Natural killer cell (primary cell): ENCODE measurements at regions not wholly inside any gene's neighbourhood (a gene's known extent, or its start where the extent isn't known, plus 50 kb on each side); places are given as distances from the start of the nearest gene placed in this dataset.

Experiments used
- ATAC-seq, 3 donors: fragments of 150-1000 bp in 2 of 3; fragments of 200-7000 bp in 1 of 3; cut with Tn5 transposase; 1 replicate in 1 of 3; 2 replicates in 2 of 3; pipeline ENCODE4 v1.10.0; 2021; ENCODE audit warnings: mild to moderate bottlenecking in 2 of 3, moderate library complexity in 2 of 3
- DNase-seq, 2 donors: peaks; one replicate each; pipeline versions ENCODE4 v3.0.0 to v3.0.0-alpha.2; 2013 to 2021; ENCODE audit warnings: mixed read lengths in 1 of 2
- H3K27ac ChIP-seq: one replicate; pipeline ENCODE4 v1.5.1; 2013; ENCODE audit warnings: mild to moderate bottlenecking, low read length
- H3K27me3 ChIP-seq: one replicate; pipeline ENCODE4 v1.6.1; 2013; ENCODE audit warnings: low read length; ENCODE audit not compliant: control insufficient read depth, insufficient read depth
- H3K36me3 ChIP-seq: one replicate; pipeline ENCODE4 v1.6.1; 2013; ENCODE audit warnings: low read length; ENCODE audit not compliant: control insufficient read depth, insufficient read depth
- H3K4me1 ChIP-seq: one replicate; pipeline ENCODE4 v1.6.1; 2013; ENCODE audit warnings: low read length; ENCODE audit not compliant: control insufficient read depth, insufficient read depth
- H3K4me3 ChIP-seq: one replicate; pipeline ENCODE4 v1.5.1; 2013; ENCODE audit warnings: low read length
- H3K9me3 ChIP-seq: one replicate; pipeline ENCODE4 v1.6.1; 2013; ENCODE audit warnings: low read length; ENCODE audit not compliant: control insufficient read depth, insufficient read depth
- H3K27ac Mint-ChIP-seq, 2 donors: one replicate each; pipeline ENCODE4 v1.8.0; 2022; ENCODE audit warnings: mild to moderate bottlenecking in 2 of 2, mixed read lengths in 2 of 2, moderate library complexity in 1 of 2
- H3K27me3 Mint-ChIP-seq, 2 donors: one replicate each; pipeline ENCODE4 v1.8.0; 2022; ENCODE audit warnings: low read depth in 2 of 2, mixed read lengths in 2 of 2
- H3K36me3 Mint-ChIP-seq: one replicate; pipeline ENCODE4 v1.8.0; 2022; ENCODE audit warnings: mixed read lengths
- H3K4me1 Mint-ChIP-seq, 2 donors: one replicate each; pipeline ENCODE4 v1.8.0; 2022; ENCODE audit warnings: mixed read lengths in 2 of 2
- H3K4me3 Mint-ChIP-seq: one replicate; pipeline ENCODE4 v1.8.0; 2022; ENCODE audit warnings: mild to moderate bottlenecking, moderate library complexity, mixed read lengths
- H3K9me3 Mint-ChIP-seq, 2 donors: one replicate each; pipeline ENCODE4 v1.8.0; 2022; ENCODE audit warnings: mixed read lengths in 2 of 2
- WGBS: methylation state at CpG from one replicate; pipeline ENCODE4 v1.1.7; 2013; ENCODE audit warnings: missing lambda C conversion rate; ENCODE audit not compliant: insufficient coverage; 5-methylcytosine and 5-hydroxymethylcytosine counted together
- intact Hi-C: fragments of 100-400 bp; cut with micrococcal nuclease; formaldehyde crosslinking; loops from one replicate; pipeline ENCODE4 v1.14.2; 2022
- TF ChIP-seq, protein P1 (sequence below): fragments of 200-600 bp; IDR thresholded peaks from one replicate; pipeline ENCODE4 v1.8.0; 2022; ENCODE audit warnings: antibody characterized with exemption

DNA sequence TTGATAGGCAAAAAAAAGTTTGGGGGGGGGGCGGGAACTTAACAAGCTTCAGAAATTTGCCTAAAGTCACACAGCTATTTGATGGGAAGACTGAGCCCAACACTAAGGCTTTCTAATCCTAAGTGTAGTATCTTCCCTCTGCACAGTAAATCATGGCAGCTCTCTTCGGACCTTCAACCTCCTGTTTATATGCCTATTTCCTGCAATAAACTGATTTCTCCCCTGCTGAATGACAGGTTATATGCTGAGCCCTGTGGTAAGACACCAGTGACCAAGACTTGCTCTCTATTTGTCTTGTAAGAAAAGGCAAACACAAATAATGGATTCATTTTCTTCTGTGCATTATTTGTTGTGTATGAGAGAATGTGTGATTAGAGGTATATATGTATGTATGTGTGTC is 355.8 kb upstream of the ARRDC4 start:
- ATAC-seq = no peak
- Mint-ChIP-seq H3K36me3 (no peaks in the 10 kb centered on the region), H3K27ac (no peak overlapping the region), H3K27me3 (no peaks in the 10 kb centered on the region), H3K4me3 (no peak overlapping the region), H3K9me3 (peaks cover 0 to 6% of the 10 kb centered on the region in 2 donors), H3K4me1 (no peaks in the 10 kb centered on the region)
- Histone ChIP-seq H3K4me1 (no peaks in the 10 kb centered on the region), H3K36me3 (no peaks in the 10 kb centered on the region), H3K9me3 (peaks cover 20% of the 10 kb centered on the region), H3K27me3 (no peaks in the 10 kb centered on the region), H3K4me3 (no peak overlapping the region), H3K27ac (no peak overlapping the region)
- no peak for DNase-seq
- WGBS = 35% methylated on average over 2 of the region's 2 CpGs
- intact Hi-C loops = no loop called here
- TF ChIP-seq, protein P1, sequence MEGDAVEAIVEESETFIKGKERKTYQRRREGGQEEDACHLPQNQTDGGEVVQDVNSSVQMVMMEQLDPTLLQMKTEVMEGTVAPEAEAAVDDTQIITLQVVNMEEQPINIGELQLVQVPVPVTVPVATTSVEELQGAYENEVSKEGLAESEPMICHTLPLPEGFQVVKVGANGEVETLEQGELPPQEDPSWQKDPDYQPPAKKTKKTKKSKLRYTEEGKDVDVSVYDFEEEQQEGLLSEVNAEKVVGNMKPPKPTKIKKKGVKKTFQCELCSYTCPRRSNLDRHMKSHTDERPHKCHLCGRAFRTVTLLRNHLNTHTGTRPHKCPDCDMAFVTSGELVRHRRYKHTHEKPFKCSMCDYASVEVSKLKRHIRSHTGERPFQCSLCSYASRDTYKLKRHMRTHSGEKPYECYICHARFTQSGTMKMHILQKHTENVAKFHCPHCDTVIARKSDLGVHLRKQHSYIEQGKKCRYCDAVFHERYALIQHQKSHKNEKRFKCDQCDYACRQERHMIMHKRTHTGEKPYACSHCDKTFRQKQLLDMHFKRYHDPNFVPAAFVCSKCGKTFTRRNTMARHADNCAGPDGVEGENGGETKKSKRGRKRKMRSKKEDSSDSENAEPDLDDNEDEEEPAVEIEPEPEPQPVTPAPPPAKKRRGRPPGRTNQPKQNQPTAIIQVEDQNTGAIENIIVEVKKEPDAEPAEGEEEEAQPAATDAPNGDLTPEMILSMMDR = no peak

DNA sequence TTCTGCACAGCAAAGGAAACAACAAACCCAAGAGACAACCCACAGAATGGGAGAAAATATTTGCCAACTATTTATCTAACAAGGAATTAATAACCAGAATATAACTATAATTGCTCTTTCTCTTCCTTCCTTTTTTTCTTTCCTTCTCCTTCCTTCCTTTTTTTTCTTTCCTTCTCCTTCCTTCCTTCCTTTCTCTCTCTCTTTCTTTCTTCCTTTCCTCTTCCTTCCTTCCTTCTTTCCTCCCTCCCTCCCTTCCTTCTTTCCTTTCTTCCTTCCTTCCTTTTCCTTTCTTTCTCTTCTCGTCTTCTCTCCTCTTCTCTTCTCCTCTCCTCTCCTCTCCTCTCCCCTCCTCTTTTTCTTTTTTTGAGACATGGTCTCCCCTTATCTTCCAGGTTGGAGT is 345.4 kb upstream of the ARRDC4 start:
- Histone ChIP-seq H3K27ac (no peak overlapping the region), H3K36me3 (no peaks in the 10 kb centered on the region), H3K9me3 (no peaks in the 10 kb centered on the region), H3K4me1 (no peaks in the 10 kb centered on the region), H3K27me3 (no peaks in the 10 kb centered on the region), H3K4me3 (no peak overlapping the region)
- no peak for ATAC-seq
- intact Hi-C loops = no loop called here
- DNase-seq = no peak
- H3K36me3 Mint-ChIP-seq = peaks cover 7% of the 10 kb centered on the region
- peaks cover 4 to 19% of the 10 kb centered on the region in 2 donors for H3K9me3 Mint-ChIP-seq
- no peak overlapping the region for H3K4me3 Mint-ChIP-seq
- 76% methylated on average over 1 of the region's 1 CpG for WGBS
- no peaks in the 10 kb centered on the region for H3K27me3 Mint-ChIP-seq
- no peaks in the 10 kb centered on the region for H3K4me1 Mint-ChIP-seq
- TF ChIP-seq, protein P1 = no peak
- no peak overlapping the region for H3K27ac Mint-ChIP-seq

DNA sequence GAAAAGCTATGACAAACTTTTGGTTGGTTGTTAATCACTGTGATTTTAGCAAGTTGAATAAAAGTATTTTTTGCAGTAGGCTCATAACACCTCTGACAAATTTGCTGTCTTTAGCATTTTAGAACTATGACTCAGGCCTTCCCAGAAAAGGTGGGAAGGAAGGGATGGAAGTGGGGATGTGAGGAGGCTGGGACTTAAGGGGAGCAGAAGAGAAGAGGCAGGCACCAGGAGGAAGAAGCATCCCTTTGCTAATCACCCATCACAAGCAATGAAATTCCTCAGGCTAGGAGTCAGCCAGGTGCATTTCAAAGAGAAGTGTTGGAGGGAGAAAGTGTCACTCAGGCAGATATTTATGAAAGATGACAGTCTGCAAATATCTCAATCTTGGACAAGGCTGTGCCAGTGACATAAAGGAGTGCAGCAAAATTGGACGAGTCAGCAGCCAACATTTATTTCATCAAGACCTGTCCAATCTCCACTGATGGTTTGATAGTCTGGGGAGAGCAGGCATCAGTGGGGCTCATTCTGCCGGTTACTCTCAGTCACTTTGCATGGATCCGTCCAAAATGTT is 337.3 kb upstream of the ARRDC4 start:
- no peaks in the 10 kb centered on the region for H3K36me3 Mint-ChIP-seq
- no peaks in the 10 kb centered on the region for H3K4me1 ChIP-seq
- H3K9me3 Mint-ChIP-seq = peaks cover 5 to 6% of the 10 kb centered on the region in 2 donors
- DNase-seq (no peak), ATAC-seq (no peak)
- intact Hi-C loops = no loop called here
- no peak overlapping the region for H3K4me3 Mint-ChIP-seq
- TF ChIP-seq, protein P1 = no peak
- no peaks in the 10 kb centered on the region for H3K4me1 Mint-ChIP-seq
- H3K4me3 ChIP-seq = no peak overlapping the region
- H3K9me3 ChIP-seq = no peaks in the 10 kb centered on the region
- H3K27ac ChIP-seq = no peak overlapping the region
- no peaks in the 10 kb centered on the region for H3K27me3 Mint-ChIP-seq
- no peaks in the 10 kb centered on the region for H3K36me3 ChIP-seq
- H3K27me3 ChIP-seq = no peaks in the 10 kb centered on the region
- H3K27ac Mint-ChIP-seq = no peak overlapping the region
- WGBS = 78% methylated on average over 3 of the region's 3 CpGs

DNA sequence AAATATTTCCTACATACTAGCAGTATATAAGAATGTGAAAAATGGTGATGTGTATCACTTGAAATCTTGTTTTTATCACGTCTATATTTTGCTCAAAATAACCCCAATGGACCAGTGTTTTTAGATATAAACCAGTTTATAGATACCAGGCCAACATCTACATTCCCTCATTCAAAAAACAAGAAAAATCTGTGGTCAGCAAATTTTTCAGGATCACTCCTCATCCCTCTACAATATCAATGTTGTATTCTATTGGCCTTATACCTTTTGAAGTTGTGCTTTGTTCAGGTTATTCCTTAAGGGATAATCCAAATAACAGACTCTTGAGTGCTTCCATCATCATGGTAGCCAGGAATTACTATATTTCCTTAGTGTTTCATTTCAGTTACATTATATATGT is 332.9 kb upstream of the ARRDC4 start:
- ATAC-seq = no peak
- no peak overlapping the region for H3K27ac ChIP-seq
- no peaks in the 10 kb centered on the region for H3K27me3 Mint-ChIP-seq
- H3K27ac Mint-ChIP-seq = no peak overlapping the region
- H3K9me3 Mint-ChIP-seq = peaks cover 7 to 10% of the 10 kb centered on the region in 2 donors
- no peak overlapping the region for H3K4me3 Mint-ChIP-seq
- no peak for DNase-seq
- no peaks in the 10 kb centered on the region for H3K36me3 ChIP-seq
- intact Hi-C loops = no loop called here
- no peak overlapping the region for H3K4me3 ChIP-seq
- 50% methylated on average over 1 of the region's 1 CpG for WGBS
- no peaks in the 10 kb centered on the region for H3K4me1 Mint-ChIP-seq
- no peaks in the 10 kb centered on the region for H3K27me3 ChIP-seq
- no peaks in the 10 kb centered on the region for H3K9me3 ChIP-seq
- no peaks in the 10 kb centered on the region for H3K4me1 ChIP-seq
- TF ChIP-seq, protein P1 = no peak
- no peaks in the 10 kb centered on the region for H3K36me3 Mint-ChIP-seq
